ENCODE measurements at regions not wholly inside any gene's neighbourhood (a gene's known extent, or its start where the extent isn't known, plus 50 kb on each side); places are given as distances from the start of the nearest gene placed in this dataset.

GRCh38 chr5:24385617-24386016 lies 259.2 kb downstream of the CDH10 start:
- 92 to 100% (median 98%) methylated on average over 1 of the region's 1 CpG for WGBS, 5 donors
- no peak for DNase-seq
- TF ChIP-seq EP300 (IDR thresholded peaks at IDR 0.05) (no peak), POLR2AphosphoS5 (IDR thresholded peaks at IDR 0.05) (no peak), POLR2A (IDR thresholded peaks at IDR 0.05) (no peak)
- TF ChIP-seq, protein P1, sequence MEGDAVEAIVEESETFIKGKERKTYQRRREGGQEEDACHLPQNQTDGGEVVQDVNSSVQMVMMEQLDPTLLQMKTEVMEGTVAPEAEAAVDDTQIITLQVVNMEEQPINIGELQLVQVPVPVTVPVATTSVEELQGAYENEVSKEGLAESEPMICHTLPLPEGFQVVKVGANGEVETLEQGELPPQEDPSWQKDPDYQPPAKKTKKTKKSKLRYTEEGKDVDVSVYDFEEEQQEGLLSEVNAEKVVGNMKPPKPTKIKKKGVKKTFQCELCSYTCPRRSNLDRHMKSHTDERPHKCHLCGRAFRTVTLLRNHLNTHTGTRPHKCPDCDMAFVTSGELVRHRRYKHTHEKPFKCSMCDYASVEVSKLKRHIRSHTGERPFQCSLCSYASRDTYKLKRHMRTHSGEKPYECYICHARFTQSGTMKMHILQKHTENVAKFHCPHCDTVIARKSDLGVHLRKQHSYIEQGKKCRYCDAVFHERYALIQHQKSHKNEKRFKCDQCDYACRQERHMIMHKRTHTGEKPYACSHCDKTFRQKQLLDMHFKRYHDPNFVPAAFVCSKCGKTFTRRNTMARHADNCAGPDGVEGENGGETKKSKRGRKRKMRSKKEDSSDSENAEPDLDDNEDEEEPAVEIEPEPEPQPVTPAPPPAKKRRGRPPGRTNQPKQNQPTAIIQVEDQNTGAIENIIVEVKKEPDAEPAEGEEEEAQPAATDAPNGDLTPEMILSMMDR (IDR thresholded peaks at IDR 0.05) = no peak
- Histone ChIP-seq H3K36me3 (no peaks in the 10 kb centered on the region), H3K4me1 (no peaks in the 10 kb centered on the region), H3K27ac (no peak overlapping the region), H3K4me3 (no peak overlapping the region), H3K9me3 (peaks cover 0 to 34% (median 16%) of the 10 kb centered on the region in 4 donors), H3K27me3 (no peaks in the 10 kb centered on the region)
- intact Hi-C loops (cut with DNase I; ENCODE audit: low total_unique reads) = no loop called here

GRCh38 chr5:24388448-24388847 lies 256.3 kb downstream of the CDH10 start:
- Histone ChIP-seq H3K27ac (no peak overlapping the region), H3K36me3 (no peaks in the 10 kb centered on the region), H3K4me1 (no peaks in the 10 kb centered on the region), H3K4me3 (no peak overlapping the region), H3K27me3 (no peaks in the 10 kb centered on the region), H3K9me3 (peaks cover 0 to 48% (median 16%) of the 10 kb centered on the region in 4 donors)
- TF ChIP-seq POLR2AphosphoS5 (IDR thresholded peaks at IDR 0.05) (no peak), POLR2A (IDR thresholded peaks at IDR 0.05) (no peak), EP300 (IDR thresholded peaks at IDR 0.05) (no peak)
- TF ChIP-seq, protein P1 (IDR thresholded peaks at IDR 0.05) = no peak
- no peak for DNase-seq
- intact Hi-C loops (cut with DNase I; ENCODE audit: low total_unique reads) = no loop called here
- 72 to 94% (median 86%) methylated on average over 5 of the region's 5 CpGs for whole genome bisulfite sequencing, 5 donors

GRCh38 chr5:24389968-24390367 lies 254.8 kb downstream of the CDH10 start:
- WGBS, 5 donors = 75 to 96% (median 92%) methylated on average over 4 of the region's 4 CpGs
- intact Hi-C loops (cut with DNase I; ENCODE audit: low total_unique reads) = no loop called here
- H3K36me3 ChIP-seq = no peaks in the 10 kb centered on the region
- peaks cover 0 to 48% (median 16%) of the 10 kb centered on the region in 4 donors for H3K9me3 ChIP-seq
- no peaks in the 10 kb centered on the region for H3K4me1 ChIP-seq
- no peak overlapping the region for H3K27ac ChIP-seq
- TF ChIP-seq POLR2A (IDR thresholded peaks at IDR 0.05) (no peak), EP300 (IDR thresholded peaks at IDR 0.05) (no peak), POLR2AphosphoS5 (IDR thresholded peaks at IDR 0.05) (no peak)
- TF ChIP-seq, protein P1 (IDR thresholded peaks at IDR 0.05) = no peak
- no peak overlapping the region for H3K4me3 ChIP-seq
- DNase-seq = no peak
- H3K27me3 ChIP-seq = no peaks in the 10 kb centered on the region

DNA sequence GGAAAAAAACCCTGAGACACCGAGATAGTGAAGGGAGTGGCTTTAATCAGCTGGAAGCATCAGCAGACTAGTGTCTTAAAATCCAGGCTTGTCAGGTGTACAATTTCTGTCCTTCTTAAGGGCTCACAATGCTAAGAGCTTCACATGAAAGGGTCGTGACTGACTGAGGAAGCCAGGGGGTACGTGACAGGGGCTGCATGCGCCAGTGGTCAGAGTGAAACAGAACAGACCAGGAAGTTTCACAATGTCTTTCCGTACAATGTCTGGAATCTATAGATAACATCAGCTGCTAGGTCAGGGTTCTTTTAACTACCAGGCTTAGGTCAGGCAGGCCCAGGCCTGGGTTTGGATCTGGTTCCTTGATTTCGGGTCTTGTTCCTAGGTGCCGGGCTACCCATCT lies 253.0 kb downstream of the CDH10 start:
- Histone ChIP-seq H3K27me3 (no peaks in the 10 kb centered on the region), H3K4me3 (no peak overlapping the region), H3K36me3 (no peaks in the 10 kb centered on the region), H3K4me1 (no peaks in the 10 kb centered on the region), H3K9me3 (peaks cover 0 to 46% (median 15%) of the 10 kb centered on the region in 4 donors), H3K27ac (no peak overlapping the region)
- no peak for DNase-seq
- WGBS, 5 donors = 76 to 88% (median 81%) methylated on average over 7 of the region's 7 CpGs
- TF ChIP-seq POLR2AphosphoS5 (IDR thresholded peaks at IDR 0.05) (no peak), POLR2A (IDR thresholded peaks at IDR 0.05) (no peak), EP300 (IDR thresholded peaks at IDR 0.05) (no peak)
- TF ChIP-seq, protein P1 (IDR thresholded peaks at IDR 0.05) = no peak
- intact Hi-C loops (cut with DNase I; ENCODE audit: low total_unique reads) = no loop called here
